Suppressor macrophage treated with lipopolysaccharide for 1 hour (primary cell): ENCODE measurements at regions not wholly inside any gene's neighbourhood (a gene's known extent, or its start where the extent isn't known, plus 50 kb on each side); places are given as distances from the start of the nearest gene placed in this dataset.
A peak's percentile ranks its signal among the peaks of the same experiment; 100 is the strongest.

Experiments
- DNase-seq, 3 donors: peaks; one replicate each; pipeline ENCODE4 v3.0.0-alpha.2; 2020 to 2022

GRCh38 chr9:80292231-80292630, 720.5 kb downstream of the TLE4 start:
- no peak for DNase-seq

DNA sequence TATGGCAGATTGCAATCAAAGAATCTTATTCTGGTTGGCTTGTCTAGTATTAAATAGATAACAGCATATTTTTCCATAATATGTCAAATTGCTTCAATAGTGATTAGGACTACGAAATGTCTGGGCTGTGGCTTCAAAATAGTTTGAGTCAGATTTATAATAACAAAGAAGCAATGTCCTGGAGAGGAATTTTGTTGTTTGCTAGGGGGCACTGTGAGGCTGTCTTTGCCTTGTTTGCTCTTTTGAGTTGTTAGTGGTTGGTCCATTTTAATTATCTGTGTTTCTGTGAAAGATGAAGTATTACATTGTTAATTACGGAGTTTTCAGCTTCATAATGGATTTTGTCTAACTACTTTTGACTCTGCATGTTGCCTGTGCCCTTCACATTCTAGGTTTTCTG, 713.6 kb downstream of the TLE4 start:
- no peak for DNase-seq

GRCh38 chr9:80282766-80283165, 711.0 kb downstream of the TLE4 start:
- DNase-seq: no peak

GRCh38 chr9:80259079-80259478, 687.3 kb downstream of the TLE4 start:
- DNase-seq: no peak

GRCh38 chr9:80251778-80252177, 680.0 kb downstream of the TLE4 start:
- no peak for DNase-seq

GRCh38 chr9:80242022-80242421, 670.3 kb downstream of the TLE4 start:
- DNase-seq: no peak

DNA sequence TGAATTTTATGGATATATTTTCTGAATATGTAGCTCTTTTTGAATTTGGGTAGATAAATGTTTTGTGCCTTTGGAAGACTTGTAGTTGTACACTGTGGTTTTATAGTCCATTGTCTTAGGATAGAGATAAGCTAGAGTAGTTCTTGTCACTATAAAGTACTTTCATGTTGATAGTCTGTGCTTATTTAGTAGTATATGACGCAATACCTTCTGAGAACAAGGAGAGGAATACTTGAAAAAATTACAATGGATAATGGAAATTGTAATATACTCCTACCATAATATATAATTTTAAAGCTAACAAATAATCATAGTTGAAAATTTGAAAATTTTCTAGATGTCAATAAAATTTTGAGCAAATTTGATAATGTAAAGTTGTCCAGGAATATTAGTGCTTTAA, 664.0 kb downstream of the TLE4 start:
- DNase-seq: no peak

GRCh38 chr9:80233906-80234305, 662.1 kb downstream of the TLE4 start:
- DNase-seq: no peak

GRCh38 chr9:80233102-80233843, 661.5 kb downstream of the TLE4 start:
- DNase-seq: no peak

- DNase-seq: no peak
These were observed 659.8 kb downstream of the TLE4 start for GRCh38 chr9:80231318-80232236.

- DNase-seq: no peak
These were observed 652.1 kb downstream of the TLE4 start for GRCh38 chr9:80223897-80224296.

DNA sequence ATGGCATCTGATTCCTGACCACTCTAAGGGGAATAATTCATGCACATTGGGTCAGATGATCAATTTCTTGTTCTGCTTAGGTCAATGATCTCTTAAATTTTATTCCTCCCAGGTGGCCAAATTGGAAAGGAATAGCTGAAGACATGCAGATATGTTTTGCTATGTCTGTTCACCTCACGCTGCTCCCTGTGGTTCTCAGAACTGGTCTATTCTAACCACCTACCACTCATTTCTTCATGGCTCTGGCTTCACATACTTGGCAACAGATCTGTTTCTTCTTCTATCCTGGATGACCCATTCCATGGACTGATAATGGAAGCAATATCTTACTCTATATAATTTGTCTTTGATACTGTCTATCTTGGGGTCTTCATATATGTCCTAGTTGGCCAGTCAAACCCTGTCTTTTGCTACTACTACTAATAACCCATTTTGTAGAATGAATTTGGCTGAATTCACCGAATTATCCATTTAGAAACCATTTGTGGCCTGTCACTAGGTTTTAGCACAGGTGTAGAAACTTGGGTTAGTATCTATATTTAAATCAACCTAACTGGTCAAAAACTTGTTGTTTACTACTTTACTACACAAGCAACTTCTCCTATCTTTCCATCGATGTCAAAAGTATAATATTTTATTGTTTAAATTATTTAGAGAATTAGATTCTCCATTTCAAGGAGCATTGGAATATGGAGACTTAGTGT, 650.9 kb downstream of the TLE4 start:
- DNase-seq: no peak

DNA sequence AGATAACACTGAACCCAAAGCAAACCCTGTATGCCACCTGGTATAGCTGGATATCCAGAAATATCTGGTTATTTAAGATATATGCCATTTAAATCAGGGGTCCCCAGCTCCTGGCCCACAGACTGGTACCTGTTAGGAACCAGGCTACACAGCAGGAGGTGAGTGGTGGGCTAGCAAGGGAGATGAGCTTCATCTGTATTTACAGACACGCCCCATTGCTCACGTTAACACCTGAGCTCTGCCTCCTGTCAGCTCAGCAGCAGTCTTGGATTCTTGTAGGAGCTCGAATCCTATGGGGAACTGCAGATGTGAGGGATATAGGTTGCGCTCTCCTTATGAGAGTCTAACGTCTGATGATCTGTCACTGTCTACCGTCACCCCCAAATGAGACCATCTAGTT, 646.6 kb downstream of the TLE4 start:
- no peak for DNase-seq

DNA sequence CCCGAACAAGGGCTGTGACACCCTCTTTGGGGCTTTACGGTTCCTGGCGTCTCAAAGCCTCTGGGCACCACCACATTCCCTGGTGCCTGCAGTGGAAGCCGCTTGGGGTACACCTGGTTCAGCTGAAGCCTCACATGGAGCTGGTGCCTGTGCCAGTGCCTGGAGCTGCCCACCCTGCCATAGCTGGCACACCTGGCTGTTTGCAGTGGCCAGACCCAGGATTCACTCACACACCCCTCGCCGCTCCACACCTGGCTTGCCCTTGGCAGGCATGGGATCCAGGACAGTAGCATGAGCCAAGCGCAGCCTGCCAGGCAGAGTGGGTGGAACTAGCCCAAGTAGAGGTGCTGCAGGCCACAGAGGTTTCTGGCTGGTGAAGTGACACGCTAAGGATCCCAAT, 641.8 kb downstream of the TLE4 start:
- no peak for DNase-seq

- no peak for DNase-seq
These were observed 636.9 kb downstream of the TLE4 start for GRCh38 chr9:80208696-80209095.

DNA sequence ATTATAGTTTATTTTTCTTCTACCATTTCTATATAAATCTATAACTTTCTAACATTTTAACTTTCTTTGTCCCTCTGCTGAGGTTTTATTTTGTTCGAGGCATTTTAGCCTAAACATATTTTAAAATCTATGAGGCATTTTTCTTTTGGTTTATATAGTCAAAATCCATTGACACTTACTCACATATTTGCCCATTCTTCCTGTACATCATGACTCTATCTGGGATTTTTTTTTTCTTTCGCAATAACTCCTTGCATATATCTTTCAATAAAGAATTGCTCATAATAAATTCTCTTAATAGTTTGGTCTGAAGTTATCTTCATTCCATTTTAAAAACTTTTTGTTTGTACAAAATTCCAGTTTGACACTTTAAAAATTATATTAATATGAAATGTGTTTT, 632.3 kb downstream of the TLE4 start:
- no peak for DNase-seq

- no peak for DNase-seq
These were observed 625.9 kb downstream of the TLE4 start for GRCh38 chr9:80197661-80198060.

- DNase-seq: no peak
These were observed 619.3 kb downstream of the TLE4 start for GRCh38 chr9:80191108-80191507.

DNA sequence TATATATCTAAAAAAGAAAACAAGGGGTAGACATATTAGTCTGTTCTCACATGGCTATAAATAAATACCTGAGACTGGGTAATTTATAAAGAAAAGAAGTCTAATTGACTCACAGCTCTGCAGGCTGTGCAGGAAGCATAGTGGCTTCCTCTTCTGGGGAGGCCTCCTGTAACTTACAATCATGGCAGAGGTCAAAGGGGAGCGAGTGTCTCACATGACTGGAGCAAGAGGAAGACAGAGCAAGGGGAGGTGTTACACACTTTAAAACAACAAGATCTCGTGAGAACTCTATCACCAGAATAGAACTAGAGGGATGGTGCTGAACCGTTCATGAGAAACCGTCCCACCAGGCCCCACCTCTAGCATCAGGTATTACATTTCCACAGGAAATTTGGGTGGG, 616.8 kb downstream of the TLE4 start:
- no peak for DNase-seq

- DNase-seq: no peak
These were observed 613.5 kb downstream of the TLE4 start for GRCh38 chr9:80185112-80185738.

GRCh38 chr9:80177949-80178480, 606.2 kb downstream of the TLE4 start:
- no peak for DNase-seq

- DNase-seq: peak; percentile 50 to 68 (median 52)
These were observed 603.8 kb downstream of the TLE4 start for GRCh38 chr9:80175286-80176150.
